ENCODE measurements at regions not wholly inside any gene's neighbourhood (a gene's known extent, or its start where the extent isn't known, plus 50 kb on each side); places are given as distances from the start of the nearest gene placed in this dataset.
"Not testable (repeated sequence)": the region's sequence is repeated elsewhere in the genome, so short reads cannot be mapped to it uniquely, and the experiment has no call there.

DNA sequence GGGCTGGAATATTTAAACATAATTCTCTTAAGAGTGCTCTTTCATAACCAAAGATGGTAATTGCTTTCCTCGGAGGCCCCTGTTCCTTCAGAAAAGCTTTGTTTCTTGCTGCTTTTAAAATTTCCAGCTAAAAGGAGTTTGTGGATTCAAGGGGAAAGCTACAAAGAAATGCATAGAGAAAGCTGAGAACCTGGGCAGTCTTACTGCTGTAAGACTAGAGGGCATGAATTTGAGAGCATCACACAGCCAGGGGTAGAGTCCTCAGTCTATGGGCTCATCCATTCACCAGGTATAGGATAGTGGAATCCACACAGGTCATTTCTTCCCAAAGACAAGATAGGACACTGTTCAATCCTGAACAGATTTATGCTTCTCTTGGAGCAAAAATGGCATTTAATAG, 186.3 kb upstream of the PLD5 start:
- TF ChIP-seq Cebpa-rat (IDR thresholded peaks at IDR 0.05), result no peak
- no peaks in the 10 kb centered on the region for H3K36me3 ChIP-seq
- H3K4me2 ChIP-seq, result no peak overlapping the region
- H3K4me1 ChIP-seq, result no peaks in the 10 kb centered on the region
- H3K9me3 ChIP-seq (replicated peaks in 1 of 11), result peaks cover 0 to 5% (median 0%) of the 10 kb centered on the region in 11 experiments; a peak in 1 of 22 replicates
- no peak overlapping the region for H3K4me3 ChIP-seq
- H4K20me1 ChIP-seq, result no peaks in the 10 kb centered on the region
- no peak overlapping the region for H3K9ac ChIP-seq
- H3K27me3 ChIP-seq, result no peaks in the 10 kb centered on the region
- no peak overlapping the region for H3K27ac ChIP-seq

DNA sequence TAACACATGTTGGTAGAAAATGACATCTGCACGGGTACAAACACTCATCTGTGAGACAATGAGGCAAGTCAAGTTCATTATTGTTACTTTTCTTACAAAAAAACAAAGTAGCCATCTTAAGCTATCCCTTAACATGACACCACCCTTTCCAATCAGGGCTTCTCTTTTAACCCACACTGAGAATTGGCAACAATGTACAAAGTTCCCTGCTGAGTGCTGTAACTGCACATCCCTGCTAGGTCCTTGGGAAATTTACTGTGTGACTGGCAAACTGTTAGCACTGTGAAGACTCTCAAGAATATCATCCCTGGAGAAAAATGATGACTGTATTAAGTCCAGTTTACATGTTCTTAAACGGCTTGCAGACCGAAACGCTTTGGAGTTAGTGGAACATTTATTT, 185.8 kb upstream of the PLD5 start:
- H4K20me1 ChIP-seq, result no peaks in the 10 kb centered on the region
- H3K27me3 ChIP-seq, result no peaks in the 10 kb centered on the region
- H3K9ac ChIP-seq, result no peak overlapping the region
- no peak overlapping the region for H3K27ac ChIP-seq
- no peak for TF ChIP-seq Cebpa-rat (IDR thresholded peaks at IDR 0.05)
- no peaks in the 10 kb centered on the region for H3K36me3 ChIP-seq
- H3K4me2 ChIP-seq, result no peak overlapping the region
- H3K4me3 ChIP-seq, result no peak overlapping the region
- H3K9me3 ChIP-seq (replicated peaks in 1 of 11), result peaks cover 0 to 5% (median 0%) of the 10 kb centered on the region in 11 experiments; a peak in 1 of 22 replicates
- no peaks in the 10 kb centered on the region for H3K4me1 ChIP-seq

DNA sequence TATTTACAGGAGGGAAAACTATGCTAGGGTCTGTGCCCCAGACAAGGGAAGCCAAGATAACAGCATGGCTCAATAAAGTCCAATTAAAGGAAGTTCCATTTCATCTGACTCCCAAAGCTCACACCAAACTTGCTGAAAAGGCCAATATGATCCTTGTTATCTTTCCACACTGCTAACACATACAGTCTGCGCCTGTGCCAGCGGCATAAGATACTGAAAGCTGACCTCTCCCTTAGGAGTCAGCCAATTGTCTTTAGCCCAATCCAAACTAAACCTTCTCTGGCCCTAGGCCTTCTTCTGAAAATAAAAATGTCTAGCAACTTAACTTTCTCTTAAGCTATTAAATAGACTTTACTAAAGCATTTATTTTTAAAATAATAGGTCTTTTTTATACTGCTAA, 179.0 kb upstream of the PLD5 start:
- no peak overlapping the region for H3K9ac ChIP-seq
- no peaks in the 10 kb centered on the region for H4K20me1 ChIP-seq
- H3K36me3 ChIP-seq, result no peaks in the 10 kb centered on the region
- no peak for TF ChIP-seq Cebpa-rat (IDR thresholded peaks at IDR 0.05)
- H3K4me2 ChIP-seq, result no peak overlapping the region
- no peaks in the 10 kb centered on the region for H3K4me1 ChIP-seq
- H3K4me3 ChIP-seq, result no peak overlapping the region
- H3K27ac ChIP-seq, result no peak overlapping the region
- H3K9me3 ChIP-seq (replicated peaks in 1 of 11), result no peaks in the 10 kb centered on the region
- no peaks in the 10 kb centered on the region; a peak in 1 of 22 replicates for H3K27me3 ChIP-seq

DNA sequence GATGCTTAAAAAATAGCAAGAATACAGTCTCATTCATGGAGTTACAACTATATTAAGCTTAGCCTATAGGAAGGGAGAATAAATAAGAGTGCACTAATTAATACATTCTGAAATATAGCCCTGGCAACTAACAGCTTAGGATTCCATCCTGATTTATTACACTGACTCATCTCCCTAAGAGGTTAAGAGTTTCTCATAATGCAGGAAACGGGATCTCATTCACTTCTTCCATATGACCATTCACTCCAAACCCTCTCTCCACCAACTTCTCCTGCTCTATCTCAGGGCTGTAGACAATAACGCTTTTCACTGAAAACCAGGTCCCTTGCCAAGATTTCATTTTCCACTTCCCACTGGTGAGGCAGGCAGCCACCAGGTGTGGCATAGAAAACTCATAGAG, 168.5 kb upstream of the PLD5 start:
- H3K9ac ChIP-seq, result no peak overlapping the region
- peaks cover 0 to 10% (median 0%) of the 10 kb centered on the region in 10 experiments; a peak in 2 of 20 replicates for H3K4me1 ChIP-seq
- no peaks in the 10 kb centered on the region for H4K20me1 ChIP-seq
- TF ChIP-seq Cebpa-rat (IDR thresholded peaks at IDR 0.05), result no peak
- H3K27ac ChIP-seq, result no peak overlapping the region
- no peaks in the 10 kb centered on the region for H3K36me3 ChIP-seq
- H3K9me3 ChIP-seq (replicated peaks in 1 of 11), result peaks cover 0 to 12% (median 10%) of the 10 kb centered on the region in 11 experiments; a peak in 14 of 22 replicates
- H3K4me3 ChIP-seq, result no peak overlapping the region
- H3K27me3 ChIP-seq, result no peaks in the 10 kb centered on the region
- H3K4me2 ChIP-seq, result no peak overlapping the region

DNA sequence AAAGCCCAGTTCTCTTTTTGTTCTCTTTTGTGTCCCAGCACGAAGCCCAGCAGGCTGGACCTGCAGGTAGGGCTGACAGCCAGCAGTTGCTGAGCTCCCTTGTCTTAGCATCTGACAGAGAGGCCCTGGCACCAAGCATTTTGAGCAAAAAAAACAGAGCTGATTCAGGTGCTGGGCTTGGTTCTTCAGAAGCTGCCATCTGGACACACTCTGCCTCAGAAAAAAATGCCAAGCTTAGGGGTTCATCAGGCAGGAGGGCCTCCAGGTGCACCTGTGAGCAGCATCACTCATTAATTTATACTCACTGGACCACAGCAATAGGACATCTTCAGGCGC, 167.1 kb upstream of the PLD5 start:
- no peaks in the 10 kb centered on the region for H4K20me1 ChIP-seq
- no peaks in the 10 kb centered on the region for H3K36me3 ChIP-seq
- H3K27ac ChIP-seq, result no peak overlapping the region
- no peak for TF ChIP-seq Cebpa-rat (IDR thresholded peaks at IDR 0.05)
- peaks cover 0 to 12% (median 10%) of the 10 kb centered on the region in 11 experiments; a peak in 14 of 22 replicates for H3K9me3 ChIP-seq (replicated peaks in 1 of 11)
- no peak overlapping the region for H3K4me2 ChIP-seq
- no peaks in the 10 kb centered on the region for H3K4me1 ChIP-seq
- H3K4me3 ChIP-seq, result no peak overlapping the region
- no peak overlapping the region for H3K9ac ChIP-seq
- H3K27me3 ChIP-seq, result no peaks in the 10 kb centered on the region

DNA sequence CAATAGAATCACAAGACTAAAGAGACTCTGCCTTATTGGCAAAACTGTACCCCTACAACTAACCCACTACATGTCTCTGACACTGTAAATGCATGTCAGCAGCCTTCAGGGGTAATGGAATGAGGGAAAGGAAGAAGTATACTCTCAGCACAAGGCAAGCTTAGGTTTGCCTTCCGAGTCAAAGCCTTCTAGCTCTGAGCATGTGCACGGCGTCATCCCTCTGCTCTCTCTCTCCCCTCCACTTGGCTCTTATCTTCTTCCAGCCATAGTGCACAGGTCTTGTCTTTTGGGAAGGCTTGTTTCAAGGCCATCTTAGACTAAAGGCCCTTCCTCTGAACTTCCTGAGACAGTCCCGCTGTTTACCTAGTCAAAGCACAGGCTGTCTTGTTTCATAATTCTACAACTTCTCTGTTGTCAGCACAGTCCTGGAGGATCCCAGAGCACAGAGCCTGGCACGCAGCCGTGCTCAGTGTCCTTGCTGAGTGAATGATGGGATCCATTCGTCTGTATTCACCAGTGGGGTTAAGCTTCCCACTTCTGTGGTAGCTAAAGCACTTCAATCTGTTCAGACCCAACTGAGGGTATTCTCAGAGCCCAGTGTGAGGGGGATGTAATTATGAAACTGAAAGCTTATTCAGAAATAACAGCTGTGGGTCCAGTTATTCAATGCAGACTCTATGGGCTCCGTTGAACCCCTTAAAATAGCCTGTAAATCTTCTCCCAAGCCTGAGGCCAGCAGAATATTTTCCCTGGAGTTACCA, 166.5 kb upstream of the PLD5 start:
- no peaks in the 10 kb centered on the region for H4K20me1 ChIP-seq
- no peak overlapping the region for H3K9ac ChIP-seq
- no peaks in the 10 kb centered on the region for H3K36me3 ChIP-seq
- no peak overlapping the region for H3K4me3 ChIP-seq
- no peak overlapping the region for H3K4me2 ChIP-seq
- no peaks in the 10 kb centered on the region for H3K27me3 ChIP-seq
- TF ChIP-seq Cebpa-rat (IDR thresholded peaks at IDR 0.05), result no peak
- H3K9me3 ChIP-seq (replicated peaks in 1 of 11), result peaks cover 0 to 12% (median 10%) of the 10 kb centered on the region in 11 experiments; a peak in 14 of 22 replicates
- H3K27ac ChIP-seq, result no peak overlapping the region
- no peaks in the 10 kb centered on the region for H3K4me1 ChIP-seq

DNA sequence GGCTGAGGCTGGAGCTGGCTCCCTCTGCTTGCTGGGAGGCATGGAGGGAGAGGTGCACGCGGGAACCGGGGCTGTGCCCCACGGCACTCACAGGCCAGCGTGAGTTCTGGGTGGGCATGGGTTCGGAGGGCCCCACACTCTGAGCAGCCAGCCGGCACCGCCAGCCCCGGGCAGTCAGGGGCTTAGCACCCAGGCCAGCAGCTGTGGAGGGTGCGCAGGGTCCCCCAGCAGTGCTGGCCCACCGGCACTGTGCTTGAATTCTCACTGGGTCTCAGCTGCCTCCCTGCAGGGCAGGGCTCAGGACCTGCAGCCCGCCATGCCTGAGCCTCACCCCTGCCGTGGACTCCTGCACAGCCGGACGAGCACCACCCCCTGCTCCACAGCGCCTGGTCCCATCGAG, 164.9 kb upstream of the PLD5 start:
- Histone ChIP-seq H3K4me1 (no peaks in the 10 kb centered on the region), H4K20me1 (no peaks in the 10 kb centered on the region), H3K36me3 (no peaks in the 10 kb centered on the region), H3K4me3 (no peak overlapping the region), H3K27me3 (no peaks in the 10 kb centered on the region), H3K27ac (no peak overlapping the region), H3K9me3 (replicated peaks in 1 of 11) (peaks cover 0 to 12% (median 10%) of the 10 kb centered on the region in 11 experiments; a peak in 14 of 22 replicates), H3K4me2 (no peak overlapping the region), H3K9ac (no peak overlapping the region)
- TF ChIP-seq Cebpa-rat (IDR thresholded peaks at IDR 0.05), result no peak

DNA sequence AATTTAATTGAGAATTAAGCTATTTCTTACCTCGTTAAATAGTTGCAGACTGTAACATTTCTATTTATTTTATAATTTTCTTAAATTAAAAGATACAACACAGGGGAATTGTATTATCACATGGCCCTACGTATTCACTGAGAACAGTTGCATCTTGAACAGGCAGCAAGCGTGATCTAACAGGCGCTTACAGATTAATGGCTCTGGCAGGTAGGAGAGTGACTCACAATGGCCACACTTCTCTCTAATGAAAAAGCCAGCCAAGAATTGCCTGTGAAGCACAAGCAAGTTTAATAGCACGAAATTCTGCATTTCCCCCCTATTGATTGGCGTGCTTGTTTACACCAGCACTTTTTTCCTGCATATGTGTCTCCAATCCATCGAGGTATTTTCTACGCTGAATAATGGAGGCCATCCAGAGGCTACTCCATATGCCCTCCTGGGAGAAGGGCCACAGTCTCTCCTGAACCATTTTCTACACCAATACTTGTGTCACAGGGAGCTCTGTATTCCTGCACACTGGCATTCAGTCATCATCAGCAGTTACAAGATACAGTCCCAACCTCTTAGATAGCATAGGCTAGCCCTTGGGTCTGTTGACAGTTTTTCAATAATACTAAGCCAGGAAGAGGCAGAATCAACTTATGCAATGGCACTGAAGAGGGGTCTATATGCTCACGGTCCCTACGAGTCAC, 150.6 kb upstream of the PLD5 start:
- Histone ChIP-seq H3K4me3 (no peak overlapping the region), H3K4me1 (no peaks in the 10 kb centered on the region), H3K4me2 (no peak overlapping the region), H3K27me3 (no peaks in the 10 kb centered on the region), H4K20me1 (no peaks in the 10 kb centered on the region), H3K9me3 (replicated peaks in 1 of 11) (no peaks in the 10 kb centered on the region), H3K9ac (no peak overlapping the region), H3K27ac (no peak overlapping the region), H3K36me3 (no peaks in the 10 kb centered on the region)
- no peak for TF ChIP-seq Cebpa-rat (IDR thresholded peaks at IDR 0.05)

DNA sequence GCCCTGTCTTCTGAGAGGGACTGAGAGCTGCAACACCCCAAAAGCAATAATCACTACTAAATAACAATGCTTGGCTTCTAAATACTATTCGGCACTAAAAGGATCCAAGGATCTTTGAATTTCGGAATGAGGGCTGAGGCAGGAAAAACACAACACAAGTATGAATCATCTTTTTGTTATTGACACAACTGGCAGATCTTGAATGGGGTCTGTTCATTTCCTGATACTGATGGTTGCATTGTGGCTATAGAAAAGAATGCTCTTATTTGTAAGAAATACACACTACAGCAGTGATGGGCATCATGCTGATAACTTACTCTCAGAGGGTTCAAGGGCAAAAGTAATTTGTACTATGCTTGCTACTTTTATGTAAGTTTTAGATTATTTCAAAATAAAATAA, 149.2 kb upstream of the PLD5 start:
- Histone ChIP-seq H3K27ac (no peak overlapping the region), H3K9ac (no peak overlapping the region), H4K20me1 (no peaks in the 10 kb centered on the region), H3K4me3 (no peak overlapping the region), H3K4me1 (no peaks in the 10 kb centered on the region), H3K27me3 (no peaks in the 10 kb centered on the region), H3K4me2 (no peak overlapping the region), H3K9me3 (replicated peaks in 1 of 11) (no peaks in the 10 kb centered on the region), H3K36me3 (no peaks in the 10 kb centered on the region)
- TF ChIP-seq Cebpa-rat (IDR thresholded peaks at IDR 0.05), result no peak

DNA sequence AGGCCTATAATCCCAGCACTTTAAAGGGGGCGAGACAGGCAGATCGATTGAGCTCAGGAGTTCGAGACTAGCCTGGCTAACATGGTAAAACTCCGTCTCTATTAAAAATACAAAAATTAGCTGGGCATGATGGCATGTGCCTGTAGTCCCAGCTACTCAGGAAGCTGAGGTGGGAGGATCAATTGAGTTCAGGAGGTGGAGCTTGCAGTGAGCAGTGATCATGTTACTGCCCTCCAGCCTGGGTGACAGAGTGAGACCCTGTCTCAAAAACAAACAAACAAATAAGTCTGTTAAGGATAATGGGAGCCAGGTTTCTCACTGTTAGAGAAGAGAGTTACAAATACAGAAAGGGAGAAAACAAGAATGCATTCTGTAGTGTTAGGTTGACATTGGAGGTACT, 148.7 kb upstream of the PLD5 start:
- not testable (repeated sequence) for H3K4me1 ChIP-seq; H3K27ac ChIP-seq; H3K9ac ChIP-seq; H3K27me3 ChIP-seq; H3K36me3 ChIP-seq; H3K4me3 ChIP-seq; H3K9me3 ChIP-seq (replicated peaks in 1 of 11); H3K4me2 ChIP-seq; H4K20me1 ChIP-seq

Data from BLaER1 treated with 17β-estradiol and CSF1 and Interleukin-3, amounts not matched to agents 10 nM and 100 nM (cell line).